WTC11 (cell line): ENCODE measurements at regions not wholly inside any gene's neighbourhood (a gene's known extent, or its start where the extent isn't known, plus 50 kb on each side); places are given as distances from the start of the nearest gene placed in this dataset.

ENCODE experiments used
- FOXP1 ChIP-seq: sonication (generic); formaldehyde crosslinking; IDR thresholded peaks from 2 replicates; pipeline ENCODE4 v1.8.0; 2022; ENCODE audit warnings: missing genetic modification reagents, mild to moderate bottlenecking, moderate library complexity, borderline replicate concordance
- GRHL2 ChIP-seq: fragments of 250-450 bp; sonication (Bioruptor Pico); IDR thresholded peaks from 2 replicates; pipeline ENCODE4 v1.8.0; 2022; ENCODE audit warnings: mild to moderate bottlenecking, moderate library complexity; ENCODE audit not compliant: insufficient replicate concordance, severe bottlenecking
- NFATC4 ChIP-seq: fragments of 250-450 bp; sonication (Bioruptor Pico); IDR thresholded peaks from 2 replicates; pipeline ENCODE4 v1.9.0; 2021; ENCODE audit warnings: mild to moderate bottlenecking
- NFE2L1 ChIP-seq: sonication (generic); formaldehyde crosslinking; IDR thresholded peaks from 2 replicates; pipeline ENCODE4 v1.8.1; 2023; ENCODE audit warnings: missing genetic modification reagents
- OVOL2 ChIP-seq: fragments of 250-450 bp; sonication (Bioruptor Pico); IDR thresholded peaks from 2 replicates; pipeline ENCODE4 v1.9.0; 2021; ENCODE audit warnings: mild to moderate bottlenecking, borderline replicate concordance
- SP1 ChIP-seq: sonication (generic); formaldehyde crosslinking; conservative IDR thresholded peaks from 2 replicates; pipeline ENCODE4 v1.8.1; 2022; ENCODE audit warnings: missing genetic modification reagents
- TP53 ChIP-seq: sonication (generic); formaldehyde crosslinking; IDR thresholded peaks from 2 replicates; pipeline ENCODE4 v1.8.1; 2023; ENCODE audit warnings: mild to moderate bottlenecking, missing genetic modification reagents
- ZNF232 ChIP-seq: sonication (generic); formaldehyde crosslinking; IDR thresholded peaks from 2 replicates; pipeline ENCODE4 v1.8.0; 2022; ENCODE audit warnings: mild to moderate bottlenecking, missing genetic modification reagents
- ZNF671 ChIP-seq: fragments of 250-450 bp; sonication (Bioruptor Pico); IDR thresholded peaks from 2 replicates; pipeline ENCODE4 v1.8.0; 2021; ENCODE audit warnings: mild to moderate bottlenecking
- TF ChIP-seq, protein P1 (sequence below): fragments of 250-450 bp; sonication (Bioruptor Pico); IDR thresholded peaks from 2 replicates; pipeline ENCODE4 v1.9.0; 2021; ENCODE audit warnings: mild to moderate bottlenecking
- TF ChIP-seq, protein P2 (sequence below): fragments of 200-600 bp; IDR thresholded peaks from 2 replicates; pipeline ENCODE4 v1.8.0; 2022; ENCODE audit warnings: antibody characterized with exemption
- TF ChIP-seq, protein P3 (sequence below): sonication (generic); formaldehyde crosslinking; IDR thresholded peaks from 2 replicates; pipeline ENCODE4 v1.8.0; 2022; ENCODE audit warnings: mild to moderate bottlenecking, missing genetic modification reagents
- TF ChIP-seq, protein P4 (sequence below): sonication (generic); formaldehyde crosslinking; IDR thresholded peaks from 2 replicates; pipeline ENCODE4 v1.8.1; 2022; ENCODE audit warnings: low read depth, missing genetic modification reagents, borderline replicate concordance
- TF ChIP-seq, protein P5 (sequence below): sonication (generic); formaldehyde crosslinking; IDR thresholded peaks from 2 replicates; pipeline ENCODE4 v1.8.0; 2022; ENCODE audit warnings: mild to moderate bottlenecking, missing genetic modification reagents

DNA sequence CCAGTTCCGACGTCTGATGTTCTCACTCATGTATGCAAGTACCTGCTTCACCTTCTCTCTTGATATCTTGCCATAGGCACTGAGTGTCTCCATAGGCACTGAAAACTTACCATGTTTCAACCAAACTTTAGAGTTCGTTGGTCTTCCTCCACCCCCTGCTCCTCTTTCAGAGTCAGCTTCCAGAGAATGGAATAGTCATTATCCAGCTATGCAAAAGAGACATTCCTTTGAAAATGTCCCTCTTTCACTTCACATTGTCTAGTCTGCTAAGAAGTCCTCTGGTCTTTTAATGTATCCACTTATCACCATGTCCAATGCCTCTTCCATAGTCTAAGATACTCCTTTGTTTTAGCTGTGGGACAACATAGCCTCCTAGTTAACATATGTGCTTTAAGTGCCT lies 566.0 kb upstream of the TENM3 start:
- TF ChIP-seq, protein P1, sequence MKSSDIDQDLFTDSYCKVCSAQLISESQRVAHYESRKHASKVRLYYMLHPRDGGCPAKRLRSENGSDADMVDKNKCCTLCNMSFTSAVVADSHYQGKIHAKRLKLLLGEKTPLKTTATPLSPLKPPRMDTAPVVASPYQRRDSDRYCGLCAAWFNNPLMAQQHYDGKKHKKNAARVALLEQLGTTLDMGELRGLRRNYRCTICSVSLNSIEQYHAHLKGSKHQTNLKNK (CRISPR knock-in tag): no peak
- TF ChIP-seq GRHL2 (no peak), FOXP1 (CRISPR knock-in tag) (no peak), SP1 (CRISPR knock-in tag) (no peak), TP53 (CRISPR knock-in tag) (no peak), OVOL2 (CRISPR knock-in tag) (no peak), NFATC4 (CRISPR knock-in tag) (no peak), ZNF232 (no peak), ZNF671 (no peak), NFE2L1 (no peak)
- TF ChIP-seq, protein P2, sequence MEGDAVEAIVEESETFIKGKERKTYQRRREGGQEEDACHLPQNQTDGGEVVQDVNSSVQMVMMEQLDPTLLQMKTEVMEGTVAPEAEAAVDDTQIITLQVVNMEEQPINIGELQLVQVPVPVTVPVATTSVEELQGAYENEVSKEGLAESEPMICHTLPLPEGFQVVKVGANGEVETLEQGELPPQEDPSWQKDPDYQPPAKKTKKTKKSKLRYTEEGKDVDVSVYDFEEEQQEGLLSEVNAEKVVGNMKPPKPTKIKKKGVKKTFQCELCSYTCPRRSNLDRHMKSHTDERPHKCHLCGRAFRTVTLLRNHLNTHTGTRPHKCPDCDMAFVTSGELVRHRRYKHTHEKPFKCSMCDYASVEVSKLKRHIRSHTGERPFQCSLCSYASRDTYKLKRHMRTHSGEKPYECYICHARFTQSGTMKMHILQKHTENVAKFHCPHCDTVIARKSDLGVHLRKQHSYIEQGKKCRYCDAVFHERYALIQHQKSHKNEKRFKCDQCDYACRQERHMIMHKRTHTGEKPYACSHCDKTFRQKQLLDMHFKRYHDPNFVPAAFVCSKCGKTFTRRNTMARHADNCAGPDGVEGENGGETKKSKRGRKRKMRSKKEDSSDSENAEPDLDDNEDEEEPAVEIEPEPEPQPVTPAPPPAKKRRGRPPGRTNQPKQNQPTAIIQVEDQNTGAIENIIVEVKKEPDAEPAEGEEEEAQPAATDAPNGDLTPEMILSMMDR: no peak
- TF ChIP-seq, protein P3, sequence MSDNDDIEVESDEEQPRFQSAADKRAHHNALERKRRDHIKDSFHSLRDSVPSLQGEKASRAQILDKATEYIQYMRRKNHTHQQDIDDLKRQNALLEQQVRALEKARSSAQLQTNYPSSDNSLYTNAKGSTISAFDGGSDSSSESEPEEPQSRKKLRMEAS (CRISPR knock-in tag): no peak
- TF ChIP-seq, protein P4, sequence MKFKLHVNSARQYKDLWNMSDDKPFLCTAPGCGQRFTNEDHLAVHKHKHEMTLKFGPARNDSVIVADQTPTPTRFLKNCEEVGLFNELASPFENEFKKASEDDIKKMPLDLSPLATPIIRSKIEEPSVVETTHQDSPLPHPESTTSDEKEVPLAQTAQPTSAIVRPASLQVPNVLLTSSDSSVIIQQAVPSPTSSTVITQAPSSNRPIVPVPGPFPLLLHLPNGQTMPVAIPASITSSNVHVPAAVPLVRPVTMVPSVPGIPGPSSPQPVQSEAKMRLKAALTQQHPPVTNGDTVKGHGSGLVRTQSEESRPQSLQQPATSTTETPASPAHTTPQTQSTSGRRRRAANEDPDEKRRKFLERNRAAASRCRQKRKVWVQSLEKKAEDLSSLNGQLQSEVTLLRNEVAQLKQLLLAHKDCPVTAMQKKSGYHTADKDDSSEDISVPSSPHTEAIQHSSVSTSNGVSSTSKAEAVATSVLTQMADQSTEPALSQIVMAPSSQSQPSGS (CRISPR knock-in tag): no peak
- TF ChIP-seq, protein P5, sequence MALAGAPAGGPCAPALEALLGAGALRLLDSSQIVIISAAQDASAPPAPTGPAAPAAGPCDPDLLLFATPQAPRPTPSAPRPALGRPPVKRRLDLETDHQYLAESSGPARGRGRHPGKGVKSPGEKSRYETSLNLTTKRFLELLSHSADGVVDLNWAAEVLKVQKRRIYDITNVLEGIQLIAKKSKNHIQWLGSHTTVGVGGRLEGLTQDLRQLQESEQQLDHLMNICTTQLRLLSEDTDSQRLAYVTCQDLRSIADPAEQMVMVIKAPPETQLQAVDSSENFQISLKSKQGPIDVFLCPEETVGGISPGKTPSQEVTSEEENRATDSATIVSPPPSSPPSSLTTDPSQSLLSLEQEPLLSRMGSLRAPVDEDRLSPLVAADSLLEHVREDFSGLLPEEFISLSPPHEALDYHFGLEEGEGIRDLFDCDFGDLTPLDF: no peak
